Calu3 (cell line): ENCODE measurements at regions not wholly inside any gene's neighbourhood (a gene's known extent, or its start where the extent isn't known, plus 50 kb on each side); places are given as distances from the start of the nearest gene placed in this dataset.

Experiments
- BruUV-seq: library from RNA; stranded (reverse); fragments of 400-500 nt; replicated peaks from 2 replicates; lab custom pipeline; 2021; lab: Mats Ljungman, UMichigan
- CTCF ChIA-PET: fragments of 300-600 bp; sonication (Branson Sonifier 250); formaldehyde crosslinking; loops from one replicate; lab custom pipeline; 2022; ENCODE audit warnings: antibody characterized with exemption; lab: Charles Lee
- DNase-seq: peaks from one replicate; pipeline ENCODE4 v3.0.0; 2022
- H3K27ac Mint-ChIP-seq: one replicate; pipeline ENCODE4 v1.8.0; 2022; ENCODE audit warnings: mixed read lengths; ENCODE audit not compliant: unreplicated experiment
- H3K27me3 Mint-ChIP-seq: one replicate; pipeline ENCODE4 v1.8.0; 2022; ENCODE audit warnings: mixed read lengths; ENCODE audit not compliant: unreplicated experiment
- H3K36me3 Mint-ChIP-seq: one replicate; pipeline ENCODE4 v1.8.0; 2022; ENCODE audit warnings: mild to moderate bottlenecking, moderate library complexity, mixed read lengths; ENCODE audit not compliant: insufficient read depth, unreplicated experiment
- H3K4me1 Mint-ChIP-seq: one replicate; pipeline ENCODE4 v1.8.0; 2022; ENCODE audit warnings: mild to moderate bottlenecking, low read depth, mixed read lengths; ENCODE audit not compliant: unreplicated experiment
- H3K4me3 Mint-ChIP-seq: one replicate; pipeline ENCODE4 v1.8.0; 2022; ENCODE audit warnings: mild to moderate bottlenecking, low read depth, moderate library complexity, mixed read lengths; ENCODE audit not compliant: unreplicated experiment
- H3K9me3 Mint-ChIP-seq: one replicate; pipeline ENCODE4 v1.8.0; 2022; ENCODE audit warnings: low read depth, mixed read lengths; ENCODE audit not compliant: unreplicated experiment
- CTCF ChIP-seq: fragments of 200-600 bp; IDR thresholded peaks from one replicate; pipeline ENCODE4 v1.8.0; 2022; ENCODE audit warnings: antibody characterized with exemption; ENCODE audit not compliant: unreplicated experiment
- intact Hi-C: fragments of 100-400 bp; cut with micrococcal nuclease; formaldehyde crosslinking; loops from one replicate; pipeline ENCODE4 v1.10.0; 2022; ENCODE audit not compliant: unreplicated experiment

GRCh38 chr15:85988741-85989140 lies 90.9 kb upstream of the AGBL1 start:
- Mint-ChIP-seq H3K9me3 (peaks cover 2% of the 10 kb centered on the region), H3K4me3 (no peak overlapping the region), H3K36me3 (no peaks in the 10 kb centered on the region), H3K27me3 (peaks cover 59% of the 10 kb centered on the region), H3K4me1 (no peaks in the 10 kb centered on the region), H3K27ac (no peak overlapping the region)
- no peak for TF ChIP-seq CTCF
- CTCF ChIA-PET = no interaction called here
- no peak for DNase-seq
- no TSS peak for BruUV-seq
- intact Hi-C loops = no loop called here

DNA sequence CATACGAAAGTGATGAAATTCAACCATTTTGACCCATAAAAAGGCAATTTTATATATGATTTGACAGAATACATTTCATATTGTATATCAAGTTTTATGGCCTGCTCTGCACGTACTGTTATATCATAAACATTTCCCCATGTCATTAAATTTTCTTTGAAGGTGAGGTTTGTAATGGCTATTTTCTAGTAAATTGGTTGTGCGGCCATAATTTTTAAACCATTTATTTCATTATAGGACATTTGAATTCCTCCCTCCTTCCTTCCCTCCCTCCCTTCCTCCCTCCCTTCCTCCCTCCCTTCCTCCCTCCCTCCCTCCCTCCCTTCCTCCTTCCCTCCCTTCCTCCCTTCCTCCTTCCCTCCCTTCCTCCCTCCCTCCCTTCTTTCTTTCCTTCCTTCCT lies 87.4 kb upstream of the AGBL1 start:
- no peak for DNase-seq
- no TSS peak for BruUV-seq
- Mint-ChIP-seq H3K4me3 (no peak overlapping the region), H3K36me3 (no peaks in the 10 kb centered on the region), H3K9me3 (peaks cover 2% of the 10 kb centered on the region), H3K4me1 (no peaks in the 10 kb centered on the region), H3K27ac (no peak overlapping the region), H3K27me3 (peaks cover 41% of the 10 kb centered on the region)
- CTCF ChIA-PET = no interaction called here
- TF ChIP-seq CTCF = no peak
- intact Hi-C loops = no loop called here

DNA sequence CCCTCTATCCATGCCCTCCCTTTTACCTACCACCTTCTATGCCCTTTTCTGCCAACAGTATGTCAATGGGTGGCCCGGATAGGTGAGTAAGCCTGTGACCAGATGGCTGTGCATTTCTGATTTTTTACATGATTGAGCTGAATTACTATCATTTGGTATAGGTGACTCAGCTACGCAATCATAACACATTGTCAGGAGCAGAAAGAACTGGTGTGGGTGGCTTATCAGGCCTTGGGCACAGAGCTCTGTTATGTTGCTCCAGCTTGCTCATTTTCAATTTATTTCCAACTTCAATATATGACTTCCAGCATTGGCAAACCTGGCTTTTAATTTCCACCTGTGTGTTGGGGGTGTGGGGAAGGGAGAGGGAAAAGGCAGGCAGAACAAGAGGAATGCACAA lies 86.6 kb upstream of the AGBL1 start:
- TF ChIP-seq CTCF = no peak
- no peak for DNase-seq
- no peaks in the 10 kb centered on the region for H3K4me1 Mint-ChIP-seq
- H3K27me3 Mint-ChIP-seq = peaks cover 42% of the 10 kb centered on the region
- no peak overlapping the region for H3K27ac Mint-ChIP-seq
- no peak overlapping the region for H3K4me3 Mint-ChIP-seq
- peaks cover 2% of the 10 kb centered on the region for H3K9me3 Mint-ChIP-seq
- no peaks in the 10 kb centered on the region for H3K36me3 Mint-ChIP-seq
- CTCF ChIA-PET = interaction anchor here (0.6 kb wide), 1 partner anchor 261 kb away, joined by 4 read pairs; no protein-coding TSS in a partner anchor
- intact Hi-C loops = no loop called here
- no TSS peak for BruUV-seq

GRCh38 chr15:85997618-85998017 lies 82.1 kb upstream of the AGBL1 start:
- DNase-seq = no peak
- Mint-ChIP-seq H3K27ac (no peak overlapping the region), H3K4me3 (no peak overlapping the region), H3K9me3 (no peaks in the 10 kb centered on the region), H3K27me3 (peaks cover 42% of the 10 kb centered on the region), H3K36me3 (no peaks in the 10 kb centered on the region), H3K4me1 (no peaks in the 10 kb centered on the region)
- intact Hi-C loops = no loop called here
- BruUV-seq = no TSS peak
- TF ChIP-seq CTCF = no peak
- CTCF ChIA-PET = no interaction called here
